ENCODE measurements at regions not wholly inside any gene's neighbourhood (a gene's known extent, or its start where the extent isn't known, plus 50 kb on each side); places are given as distances from the start of the nearest gene placed in this dataset.

GRCh38 chr6:14921878-14922671, 323.8 kb upstream of the JARID2 start:
- Histone ChIP-seq H3K4me1 (ENCODE audit: insufficient read depth) (no peaks in the 10 kb centered on the region), H3K27ac (ENCODE audit: low read depth) (no peak overlapping the region), H3K4me3 (ENCODE audit: low read depth, low read length) (no peak overlapping the region), H3K36me3 (ENCODE audit: insufficient read depth) (no peaks in the 10 kb centered on the region)
- no peak for DNase-seq (ENCODE audit: extremely low spot score)
- WGBS = 83% methylated on average over 15 of the region's 15 CpGs

- no peak for DNase-seq (ENCODE audit: extremely low spot score)
- H3K4me3 ChIP-seq (ENCODE audit: low read depth, low read length) = no peak overlapping the region
- H3K36me3 ChIP-seq (ENCODE audit: insufficient read depth) = no peaks in the 10 kb centered on the region
- no peaks in the 10 kb centered on the region for H3K4me1 ChIP-seq (ENCODE audit: insufficient read depth)
- no peak overlapping the region for H3K27ac ChIP-seq (ENCODE audit: low read depth)
- 88% methylated on average over 9 of the region's 9 CpGs for WGBS
These were observed 323.0 kb upstream of the JARID2 start for GRCh38 chr6:14922706-14923460.

- no peak for DNase-seq (ENCODE audit: extremely low spot score)
- no peak overlapping the region for H3K4me3 ChIP-seq (ENCODE audit: low read depth, low read length)
- no peak overlapping the region for H3K27ac ChIP-seq (ENCODE audit: low read depth)
- H3K36me3 ChIP-seq (ENCODE audit: insufficient read depth) = no peaks in the 10 kb centered on the region
- H3K4me1 ChIP-seq (ENCODE audit: insufficient read depth) = no peaks in the 10 kb centered on the region
- 67% methylated on average over 14 of the region's 14 CpGs for WGBS
These were observed 321.5 kb upstream of the JARID2 start for GRCh38 chr6:14924126-14925024.

- Histone ChIP-seq H3K4me3 (ENCODE audit: low read depth, low read length) (no peak overlapping the region), H3K27ac (ENCODE audit: low read depth) (no peak overlapping the region), H3K36me3 (ENCODE audit: insufficient read depth) (no peaks in the 10 kb centered on the region), H3K4me1 (ENCODE audit: insufficient read depth) (no peaks in the 10 kb centered on the region)
- 26% methylated on average over 5 of the region's 5 CpGs for WGBS
- DNase-seq (ENCODE audit: extremely low spot score) = peak; percentile 64
These were observed 320.7 kb upstream of the JARID2 start for GRCh38 chr6:14925025-14925698.

- no peaks in the 10 kb centered on the region for H3K4me1 ChIP-seq (ENCODE audit: insufficient read depth)
- no peak overlapping the region for H3K27ac ChIP-seq (ENCODE audit: low read depth)
- H3K4me3 ChIP-seq (ENCODE audit: low read depth, low read length) = no peak overlapping the region
- DNase-seq (ENCODE audit: extremely low spot score) = no peak
- H3K36me3 ChIP-seq (ENCODE audit: insufficient read depth) = no peaks in the 10 kb centered on the region
- WGBS = 33% methylated on average over 3 of the region's 3 CpGs
These were observed 320.2 kb upstream of the JARID2 start for GRCh38 chr6:14925699-14926026.

GRCh38 chr6:14927398-14927797, 318.5 kb upstream of the JARID2 start:
- Histone ChIP-seq H3K4me1 (ENCODE audit: insufficient read depth) (no peaks in the 10 kb centered on the region), H3K27ac (ENCODE audit: low read depth) (no peak overlapping the region), H3K36me3 (ENCODE audit: insufficient read depth) (no peaks in the 10 kb centered on the region), H3K4me3 (ENCODE audit: low read depth, low read length) (no peak overlapping the region)
- DNase-seq (ENCODE audit: extremely low spot score) = no peak
- WGBS = 98% methylated on average over 7 of the region's 7 CpGs

GRCh38 chr6:14929291-14929690, 316.6 kb upstream of the JARID2 start:
- WGBS = 87% methylated on average over 3 of the region's 3 CpGs
- H3K27ac ChIP-seq (ENCODE audit: low read depth) = no peak overlapping the region
- H3K4me1 ChIP-seq (ENCODE audit: insufficient read depth) = no peaks in the 10 kb centered on the region
- no peak overlapping the region for H3K4me3 ChIP-seq (ENCODE audit: low read depth, low read length)
- H3K36me3 ChIP-seq (ENCODE audit: insufficient read depth) = no peaks in the 10 kb centered on the region
- no peak for DNase-seq (ENCODE audit: extremely low spot score)

GRCh38 chr6:14930366-14930989, 315.4 kb upstream of the JARID2 start:
- DNase-seq (ENCODE audit: extremely low spot score) = no peak

GRCh38 chr6:14932485-14933182, 313.2 kb upstream of the JARID2 start:
- 81% methylated on average over 8 of the region's 8 CpGs for WGBS
- no peak overlapping the region for H3K4me3 ChIP-seq (ENCODE audit: low read depth, low read length)
- no peak for DNase-seq (ENCODE audit: extremely low spot score)
- no peak overlapping the region for H3K27ac ChIP-seq (ENCODE audit: low read depth)
- H3K4me1 ChIP-seq (ENCODE audit: insufficient read depth) = no peaks in the 10 kb centered on the region
- no peaks in the 10 kb centered on the region for H3K36me3 ChIP-seq (ENCODE audit: insufficient read depth)

More at GRCh38 chr6:14930366-14930989, 315.4 kb upstream of the JARID2 start:
- H3K36me3 ChIP-seq (ENCODE audit: insufficient read depth) = no peaks in the 10 kb centered on the region
- 89% methylated on average over 2 of the region's 2 CpGs for WGBS
- no peak overlapping the region for H3K4me3 ChIP-seq (ENCODE audit: low read depth, low read length)
- H3K27ac ChIP-seq (ENCODE audit: low read depth) = no peak overlapping the region
- no peaks in the 10 kb centered on the region for H3K4me1 ChIP-seq (ENCODE audit: insufficient read depth)

GRCh38 chr6:14933183-14933544, 312.7 kb upstream of the JARID2 start:
- no peak overlapping the region for H3K27ac ChIP-seq (ENCODE audit: low read depth)
- 89% methylated on average over 4 of the region's 4 CpGs for WGBS
- no peaks in the 10 kb centered on the region for H3K36me3 ChIP-seq (ENCODE audit: insufficient read depth)
- DNase-seq (ENCODE audit: extremely low spot score) = no peak
- H3K4me1 ChIP-seq (ENCODE audit: insufficient read depth) = no peaks in the 10 kb centered on the region
- H3K4me3 ChIP-seq (ENCODE audit: low read depth, low read length) = no peak overlapping the region

- H3K4me1 ChIP-seq (ENCODE audit: insufficient read depth) = no peaks in the 10 kb centered on the region
- no peak for DNase-seq (ENCODE audit: extremely low spot score)
- H3K4me3 ChIP-seq (ENCODE audit: low read depth, low read length) = no peak overlapping the region
- H3K27ac ChIP-seq (ENCODE audit: low read depth) = no peak overlapping the region
- no peaks in the 10 kb centered on the region for H3K36me3 ChIP-seq (ENCODE audit: insufficient read depth)
- 95% methylated on average over 1 of the region's 1 CpG for WGBS
These were observed 311.9 kb upstream of the JARID2 start for GRCh38 chr6:14934013-14934412.

GRCh38 chr6:14934844-14935243, 311.0 kb upstream of the JARID2 start:
- Histone ChIP-seq H3K36me3 (ENCODE audit: insufficient read depth) (no peaks in the 10 kb centered on the region), H3K4me3 (ENCODE audit: low read depth, low read length) (no peak overlapping the region), H3K4me1 (ENCODE audit: insufficient read depth) (no peaks in the 10 kb centered on the region), H3K27ac (ENCODE audit: low read depth) (no peak overlapping the region)
- no peak for DNase-seq (ENCODE audit: extremely low spot score)
- 83% methylated on average over 4 of the region's 4 CpGs for WGBS

Data from urinary bladder (tissue), 3 donors.